HG03175 (cell line): ENCODE measurements at regions not wholly inside any gene's neighbourhood (a gene's known extent, or its start where the extent isn't known, plus 50 kb on each side); places are given as distances from the start of the nearest gene placed in this dataset.
"Not testable (repeated sequence)": the region's sequence is repeated elsewhere in the genome, so short reads cannot be mapped to it uniquely, and the experiment has no call there.

ENCODE experiments used
- ATAC-seq: cut with Tn5 transposase; IDR thresholded peaks from one replicate; pipeline ENCODE4 v1.9.1; 2021; ENCODE audit warnings: mild to moderate bottlenecking, moderate library complexity; ENCODE audit not compliant: unreplicated experiment

- ATAC-seq = no peak
Measured at GRCh38 chr3:66629150-66629981, 128.5 kb upstream of the LRIG1 start.

- ATAC-seq = no peak
Measured at GRCh38 chr3:66629982-66630368, 129.2 kb upstream of the LRIG1 start.

DNA sequence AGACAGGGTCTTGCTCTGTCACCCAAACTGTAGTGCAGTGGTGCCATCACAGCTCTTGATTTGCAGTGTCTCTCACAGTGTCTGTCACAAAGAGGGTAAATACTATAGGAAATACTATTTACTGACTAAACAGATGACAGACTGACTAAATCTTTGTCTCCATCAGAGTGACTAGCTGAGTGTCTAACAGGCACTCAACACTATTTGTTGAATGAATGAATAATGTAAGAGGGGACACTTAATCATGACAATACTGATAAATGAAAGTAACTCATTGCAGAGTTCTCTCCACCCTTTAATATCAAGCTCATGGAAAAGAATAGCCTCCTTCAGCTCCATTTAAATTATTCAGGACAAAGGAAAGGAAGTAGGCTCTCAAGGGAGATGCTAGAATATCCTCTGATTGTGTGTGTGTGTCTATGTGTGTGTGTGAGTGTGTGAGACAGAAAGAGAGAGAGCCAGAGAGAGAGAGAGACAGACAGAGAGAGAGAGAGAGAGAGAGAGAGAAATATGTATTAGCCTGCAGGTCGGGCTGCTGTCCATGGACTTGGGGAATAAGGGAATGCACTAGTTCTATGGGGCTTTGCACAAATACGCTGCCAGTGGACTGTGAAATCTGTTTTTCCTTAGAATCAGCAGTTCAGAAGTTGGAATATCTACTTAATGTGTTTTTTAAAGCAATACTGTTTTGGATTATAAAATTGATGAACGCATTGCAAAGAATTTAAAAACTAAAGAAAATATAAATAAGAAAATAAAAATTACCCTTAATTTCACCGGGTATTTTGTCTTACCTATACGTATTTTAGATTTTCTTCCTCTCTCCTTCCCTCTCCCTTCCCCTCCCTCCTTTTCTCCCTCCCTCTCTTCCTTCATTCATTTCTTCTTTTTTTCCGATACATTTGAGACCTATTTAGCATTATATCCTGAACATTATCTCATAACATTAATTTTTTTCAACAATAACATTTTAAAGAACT is 132.9 kb upstream of the LRIG1 start:
- ATAC-seq = no peak

GRCh38 chr3:66638717-66639116 is 137.9 kb upstream of the LRIG1 start:
- ATAC-seq = no peak

DNA sequence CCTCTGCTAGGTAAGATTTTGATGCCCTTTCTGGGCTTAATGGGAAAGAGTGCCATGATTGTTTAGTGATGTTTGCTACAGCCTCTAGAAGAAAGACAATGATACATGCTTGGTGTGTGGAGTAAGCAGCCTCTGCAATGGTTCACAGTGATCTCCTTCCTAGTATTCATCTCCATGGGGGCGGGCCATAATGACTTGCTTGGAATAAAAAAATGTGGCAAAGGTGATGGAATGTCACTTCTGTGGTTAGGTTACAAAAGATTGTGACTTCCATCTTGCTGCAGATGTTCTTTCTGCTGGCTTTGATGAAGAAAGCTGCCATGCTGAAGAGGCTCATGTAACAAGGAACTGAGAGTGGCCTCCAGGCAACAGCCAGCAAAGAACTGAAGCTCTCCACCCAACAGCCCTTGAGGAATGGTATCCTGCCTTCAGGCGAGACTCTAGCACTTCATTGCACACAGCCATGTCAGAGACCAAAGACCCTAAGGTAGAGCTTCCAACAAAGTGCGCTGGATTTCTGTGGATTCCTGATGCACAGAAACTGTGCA is 139.1 kb upstream of the LRIG1 start:
- ATAC-seq = no peak

- no peak for ATAC-seq
Measured at GRCh38 chr3:66642019-66642418, 141.2 kb upstream of the LRIG1 start.

DNA sequence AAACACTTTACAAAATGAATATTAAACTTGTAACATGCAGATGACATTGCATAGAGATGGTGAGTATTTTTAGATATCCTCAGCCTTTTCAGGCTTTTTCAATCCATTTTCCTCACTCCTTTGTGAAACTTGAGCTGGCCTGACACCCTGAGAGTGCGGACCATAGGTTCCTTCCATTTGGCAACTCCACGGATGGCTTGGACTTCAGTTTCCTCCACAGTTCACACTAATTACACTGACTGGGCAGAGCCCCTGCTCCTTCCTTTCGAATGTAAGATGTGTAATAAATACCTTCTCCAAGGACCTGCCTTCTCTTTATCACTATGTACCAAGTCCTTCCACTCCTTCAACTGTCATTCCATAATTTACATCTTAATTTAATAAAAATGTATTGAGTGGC is 141.7 kb upstream of the LRIG1 start:
- ATAC-seq = no peak

DNA sequence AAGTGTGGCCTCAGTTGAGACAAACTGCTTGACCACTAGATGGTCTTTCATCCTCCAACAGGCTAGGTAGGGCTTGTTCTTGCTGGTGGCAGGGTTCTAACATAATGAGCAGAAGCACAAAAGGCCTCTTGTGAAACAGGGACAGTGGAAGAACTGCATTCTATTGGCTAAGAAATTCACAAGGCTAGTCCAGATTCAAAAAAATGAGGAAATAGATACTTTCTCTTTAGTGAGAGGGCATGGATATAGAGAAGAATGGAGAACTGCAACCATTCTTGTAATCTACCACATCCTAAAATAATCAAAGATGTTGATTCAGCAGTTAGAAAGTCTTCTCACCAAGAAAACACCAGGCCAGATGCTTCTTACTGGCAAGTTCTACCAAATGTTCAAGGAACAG is 143.7 kb upstream of the LRIG1 start:
- ATAC-seq = no peak

DNA sequence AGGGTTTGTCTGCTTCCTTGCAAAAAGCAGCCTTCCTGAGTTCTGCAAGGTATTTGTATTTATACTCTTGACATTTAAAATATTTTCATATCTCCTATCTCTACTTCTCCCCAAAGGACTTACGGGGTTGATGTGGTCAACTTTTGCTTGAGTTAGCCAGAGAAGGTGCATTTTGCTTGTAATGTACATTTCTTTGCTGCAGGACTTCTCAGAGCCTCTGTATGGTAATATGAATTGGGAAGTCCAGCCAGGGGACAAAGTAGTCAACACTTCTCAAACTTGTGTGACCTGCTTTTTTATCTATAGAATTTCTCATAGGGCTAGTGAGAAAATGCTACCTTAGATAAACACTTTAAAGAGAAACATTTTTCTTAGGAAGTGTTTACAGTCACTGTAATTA is 148.2 kb upstream of the LRIG1 start:
- ATAC-seq = no peak

- not testable (repeated sequence) for ATAC-seq
Measured at GRCh38 chr3:66651520-66651919, 150.7 kb upstream of the LRIG1 start.

DNA sequence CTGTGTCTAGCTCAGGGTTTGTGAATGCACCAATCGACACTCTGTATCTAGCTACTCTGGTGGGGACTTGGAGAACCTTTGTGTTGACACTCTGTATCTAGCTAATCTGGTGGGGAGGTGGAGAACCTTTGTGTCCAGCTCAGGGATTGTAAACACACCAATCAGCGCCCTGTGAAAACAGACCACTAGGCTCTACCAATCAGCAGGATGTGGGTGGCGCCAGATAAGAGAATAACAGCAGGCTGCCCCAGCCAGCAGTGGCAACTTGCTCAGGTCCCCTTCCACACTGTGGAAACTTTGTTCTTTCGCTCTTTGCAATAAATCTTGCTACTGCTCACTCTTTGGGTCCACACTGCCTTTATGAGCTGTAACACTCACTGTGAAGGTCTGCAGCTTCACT is 151.3 kb upstream of the LRIG1 start:
- ATAC-seq = not testable (repeated sequence)

DNA sequence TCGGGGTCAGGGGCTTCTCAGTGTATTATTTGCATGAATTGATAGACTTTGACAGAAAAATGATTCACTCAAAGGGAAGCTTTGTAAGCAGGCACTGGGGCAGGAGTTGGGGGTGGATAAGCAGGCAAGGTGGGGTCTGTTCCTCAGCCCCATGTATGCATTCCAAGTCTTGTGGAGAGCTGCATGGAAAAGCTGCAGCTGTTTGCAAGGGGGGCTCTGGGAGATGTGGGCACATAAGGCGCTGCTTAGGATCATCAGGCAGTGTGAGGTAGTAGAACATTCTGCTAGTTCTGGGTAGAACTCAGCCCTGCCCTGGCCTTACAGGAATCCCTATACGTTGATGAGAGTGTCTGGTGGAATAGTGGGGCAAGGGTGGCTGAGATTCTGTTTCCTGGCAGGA is 154.2 kb upstream of the LRIG1 start:
- no peak for ATAC-seq

DNA sequence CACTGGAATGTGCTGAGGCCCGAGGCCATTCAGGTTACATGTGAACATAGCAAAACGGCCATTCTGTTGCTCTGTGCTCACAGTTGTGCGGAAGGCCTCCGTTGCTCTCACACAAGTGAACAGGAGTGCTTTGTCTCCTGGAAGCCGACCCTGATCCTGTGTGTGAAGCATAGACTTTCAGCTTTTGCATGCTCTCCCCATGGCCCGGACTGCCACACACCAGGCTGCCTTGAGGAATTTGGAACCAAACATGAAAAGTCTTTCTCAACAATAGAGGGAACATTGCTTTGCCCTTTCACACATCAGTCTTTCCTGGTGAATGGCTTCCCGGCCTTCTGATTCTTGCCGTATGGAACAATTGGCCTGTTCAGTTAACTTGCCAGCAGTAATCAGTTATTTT is 154.8 kb upstream of the LRIG1 start:
- ATAC-seq = no peak

- no peak for ATAC-seq
Measured at GRCh38 chr3:66656609-66657008, 155.8 kb upstream of the LRIG1 start.

- no peak for ATAC-seq
Measured at GRCh38 chr3:66659056-66659455, 158.2 kb upstream of the LRIG1 start.

GRCh38 chr3:66661628-66662027 is 160.8 kb upstream of the LRIG1 start:
- no peak for ATAC-seq

- ATAC-seq = no peak
Measured at GRCh38 chr3:66662894-66663293, 162.1 kb upstream of the LRIG1 start.

- ATAC-seq = no peak
Measured at GRCh38 chr3:66665021-66665695, 164.3 kb upstream of the LRIG1 start.

DNA sequence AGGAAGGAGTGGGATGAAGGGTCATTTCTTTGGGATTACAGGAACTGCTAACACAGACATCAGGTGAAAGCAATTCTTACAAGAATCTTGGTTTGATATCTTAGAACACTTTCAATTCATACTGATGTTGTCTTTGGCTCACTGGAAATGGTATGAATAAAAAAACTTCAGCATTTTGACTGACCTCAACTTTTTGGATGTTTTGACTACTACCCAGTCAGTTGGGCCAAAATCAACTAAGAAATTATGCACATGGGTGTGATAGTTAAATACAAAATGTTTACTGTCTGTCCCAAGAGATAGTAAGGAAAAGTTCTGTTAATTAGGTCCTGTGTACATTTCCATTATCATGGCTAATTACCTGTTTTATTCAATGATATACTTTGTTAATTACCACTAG is 165.5 kb upstream of the LRIG1 start:
- no peak for ATAC-seq

GRCh38 chr3:66667263-66667662 is 166.4 kb upstream of the LRIG1 start:
- no peak for ATAC-seq

- ATAC-seq = no peak
Measured at GRCh38 chr3:66671291-66671690, 170.5 kb upstream of the LRIG1 start.
